HG02642 (cell line): ENCODE measurements at regions not wholly inside any gene's neighbourhood (a gene's known extent, or its start where the extent isn't known, plus 50 kb on each side); places are given as distances from the start of the nearest gene placed in this dataset.

Experiments used
- ATAC-seq: cut with Tn5 transposase; IDR thresholded peaks from one replicate; pipeline ENCODE4 v1.9.1; 2021; ENCODE audit warnings: mild to moderate bottlenecking; ENCODE audit not compliant: unreplicated experiment, poor library complexity

GRCh38 chr3:25025236-25025635 lies 402.8 kb upstream of the RARB start:
- no peak for ATAC-seq

GRCh38 chr3:25027650-25028049 lies 400.4 kb upstream of the RARB start:
- ATAC-seq, result no peak

- no peak for ATAC-seq
These were observed 398.2 kb upstream of the RARB start for GRCh38 chr3:25029820-25030219.

GRCh38 chr3:25032344-25032743 lies 395.7 kb upstream of the RARB start:
- ATAC-seq, result no peak

- peak; percentile 80 for ATAC-seq
These were observed 394.5 kb upstream of the RARB start for GRCh38 chr3:25033407-25034029.

- ATAC-seq, result no peak
These were observed 392.5 kb upstream of the RARB start for GRCh38 chr3:25035526-25035925.

GRCh38 chr3:25036633-25037032 lies 391.4 kb upstream of the RARB start:
- ATAC-seq, result no peak

- ATAC-seq, result no peak
These were observed 391.0 kb upstream of the RARB start for GRCh38 chr3:25037049-25037547.

- no peak for ATAC-seq
These were observed 389.8 kb upstream of the RARB start for GRCh38 chr3:25038271-25038670.

- no peak for ATAC-seq
These were observed 389.1 kb upstream of the RARB start for GRCh38 chr3:25038922-25039321.

- no peak for ATAC-seq
These were observed 387.3 kb upstream of the RARB start for GRCh38 chr3:25040748-25041147.

GRCh38 chr3:25041871-25042584 lies 386.0 kb upstream of the RARB start:
- ATAC-seq, result no peak

- no peak for ATAC-seq
These were observed 384.9 kb upstream of the RARB start for GRCh38 chr3:25043177-25043576.

- no peak for ATAC-seq
These were observed 384.3 kb upstream of the RARB start for GRCh38 chr3:25043749-25044148.

GRCh38 chr3:25044762-25045710 lies 383.0 kb upstream of the RARB start:
- ATAC-seq, result no peak

- ATAC-seq, result no peak
These were observed 380.9 kb upstream of the RARB start for GRCh38 chr3:25046911-25047771.

- ATAC-seq, result no peak
These were observed 378.8 kb upstream of the RARB start for GRCh38 chr3:25049304-25049703.

- no peak for ATAC-seq
These were observed 374.7 kb upstream of the RARB start for GRCh38 chr3:25053360-25053759.

GRCh38 chr3:25056036-25056755 lies 371.9 kb upstream of the RARB start:
- no peak for ATAC-seq
